ENCODE measurements at regions not wholly inside any gene's neighbourhood (a gene's known extent, or its start where the extent isn't known, plus 50 kb on each side); places are given as distances from the start of the nearest gene placed in this dataset.

DNA sequence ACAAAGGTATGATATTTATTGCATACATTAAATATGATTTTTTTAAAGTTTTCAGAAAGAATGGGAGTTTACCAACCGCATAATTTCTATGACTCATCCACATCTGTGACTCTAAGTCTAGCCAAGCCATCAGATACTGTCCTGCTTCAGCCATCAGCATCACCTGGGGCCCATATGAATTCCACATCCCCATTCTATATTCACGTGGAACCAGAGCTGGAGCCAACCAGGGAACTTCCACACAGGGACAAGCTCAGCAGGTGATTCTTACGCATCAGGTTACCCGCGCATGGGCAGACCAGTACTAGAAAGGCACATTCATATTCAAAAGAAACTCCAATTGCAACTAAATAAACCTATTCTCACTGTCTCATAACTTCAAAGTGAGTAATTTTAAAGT is 817.7 kb upstream of the IGFBP3 start:
- ChIA-PET CTCF (no interaction called here), POLR2A (no interaction called here)
- DNase-seq (ENCODE audit: extremely low spot score), result no peak
- TF ChIP-seq FOXA1 (IDR thresholded peaks at IDR 0.05) (no peak), CTBP1 (IDR thresholded peaks at IDR 0.05; ENCODE audit: borderline replicate concordance) (no peak), SUZ12 (IDR thresholded peaks at IDR 0.05) (no peak)

DNA sequence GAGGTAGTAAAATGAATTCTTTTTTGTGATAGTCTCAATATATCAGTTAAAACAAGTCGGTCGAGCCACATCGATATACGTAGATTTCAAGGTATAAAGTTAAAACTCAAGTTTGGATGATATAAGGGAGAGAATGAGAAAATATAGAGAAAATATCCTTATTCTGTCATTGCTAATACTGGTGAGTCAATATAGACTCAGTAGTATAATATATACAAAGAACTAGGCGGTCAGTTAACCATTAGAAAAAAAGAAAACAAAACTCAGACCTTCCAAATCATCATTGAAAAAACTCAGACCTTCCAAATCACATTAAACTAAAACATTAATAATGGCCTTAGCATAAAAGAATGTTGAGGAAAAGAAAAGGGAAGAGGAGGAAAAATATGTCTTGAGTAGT is 817.1 kb upstream of the IGFBP3 start:
- TF ChIP-seq ARNT (IDR thresholded peaks at IDR 0.05), result no peak
- no peak for TF ChIP-seq NFRKB (IDR thresholded peaks at IDR 0.05)
- TF ChIP-seq SUZ12 (IDR thresholded peaks at IDR 0.05), result no peak
- TF ChIP-seq, protein P1, sequence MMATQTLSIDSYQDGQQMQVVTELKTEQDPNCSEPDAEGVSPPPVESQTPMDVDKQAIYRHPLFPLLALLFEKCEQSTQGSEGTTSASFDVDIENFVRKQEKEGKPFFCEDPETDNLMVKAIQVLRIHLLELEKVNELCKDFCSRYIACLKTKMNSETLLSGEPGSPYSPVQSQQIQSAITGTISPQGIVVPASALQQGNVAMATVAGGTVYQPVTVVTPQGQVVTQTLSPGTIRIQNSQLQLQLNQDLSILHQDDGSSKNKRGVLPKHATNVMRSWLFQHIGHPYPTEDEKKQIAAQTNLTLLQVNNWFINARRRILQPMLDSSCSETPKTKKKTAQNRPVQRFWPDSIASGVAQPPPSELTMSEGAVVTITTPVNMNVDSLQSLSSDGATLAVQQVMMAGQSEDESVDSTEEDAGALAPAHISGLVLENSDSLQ (IDR thresholded peaks at IDR 0.05), result no peak
- no peak for TF ChIP-seq FOXA1 (IDR thresholded peaks at IDR 0.05)
- no peak for TF ChIP-seq CTBP1 (IDR thresholded peaks at IDR 0.05; ENCODE audit: borderline replicate concordance)
- TF ChIP-seq ZNF384 (IDR thresholded peaks at IDR 0.05), result no peak
- no peak for TF ChIP-seq LEF1 (IDR thresholded peaks at IDR 0.05; ENCODE audit: borderline replicate concordance)
- no peak for TF ChIP-seq FOXM1 (IDR thresholded peaks at IDR 0.05; ENCODE audit: borderline replicate concordance)
- no peak for TF ChIP-seq L3MBTL2 (conservative IDR thresholded peaks at IDR 0.05)
- TF ChIP-seq BHLHE40 (IDR thresholded peaks at IDR 0.05; ENCODE audit: borderline replicate concordance), result no peak
- TF ChIP-seq SP1 (IDR thresholded peaks at IDR 0.05), result no peak
- no peak for TF ChIP-seq ELF4 (IDR thresholded peaks at IDR 0.05)
- TF ChIP-seq HDGF (IDR thresholded peaks at IDR 0.05; ENCODE audit: borderline replicate concordance), result no peak
- no peak for TF ChIP-seq FOXK2 (IDR thresholded peaks at IDR 0.05)
- TF ChIP-seq TARDBP (IDR thresholded peaks at IDR 0.05), result no peak
- POLR2A ChIA-PET, result no interaction called here
- no peak for DNase-seq (ENCODE audit: extremely low spot score)
- CTCF ChIA-PET, result no interaction called here

DNA sequence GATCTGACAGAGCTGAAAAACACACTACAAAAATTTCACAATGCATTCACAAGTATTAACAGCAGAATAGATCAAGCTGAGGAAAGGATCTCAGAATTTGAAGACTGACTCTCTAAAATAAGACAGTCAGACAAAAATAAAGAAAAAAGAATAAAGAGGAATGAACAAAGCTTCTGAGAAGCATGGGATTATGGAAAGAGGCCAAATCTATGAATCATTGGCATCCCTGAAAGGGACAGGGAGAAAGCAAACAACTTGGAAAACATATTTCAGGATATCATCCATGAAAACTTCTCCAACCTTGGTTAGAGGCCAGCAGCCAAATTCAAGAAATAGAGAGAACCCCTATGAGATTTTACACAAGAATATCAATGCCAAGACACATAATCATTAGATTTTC is 804.8 kb upstream of the IGFBP3 start:
- DNase-seq (ENCODE audit: extremely low spot score), result no peak
- no peak for TF ChIP-seq ZNF384 (IDR thresholded peaks at IDR 0.05)
- no peak for TF ChIP-seq BHLHE40 (IDR thresholded peaks at IDR 0.05; ENCODE audit: borderline replicate concordance)
- TF ChIP-seq SUZ12 (IDR thresholded peaks at IDR 0.05), result no peak
- no peak for TF ChIP-seq HDGF (IDR thresholded peaks at IDR 0.05; ENCODE audit: borderline replicate concordance)
- TF ChIP-seq FOXK2 (IDR thresholded peaks at IDR 0.05), result no peak
- no peak for TF ChIP-seq CTBP1 (IDR thresholded peaks at IDR 0.05; ENCODE audit: borderline replicate concordance)
- no peak for TF ChIP-seq FOXA1 (IDR thresholded peaks at IDR 0.05)
- no peak for TF ChIP-seq TARDBP (IDR thresholded peaks at IDR 0.05)
- TF ChIP-seq ARNT (IDR thresholded peaks at IDR 0.05), result no peak
- TF ChIP-seq FOXM1 (IDR thresholded peaks at IDR 0.05; ENCODE audit: borderline replicate concordance), result no peak
- no peak for TF ChIP-seq NFRKB (IDR thresholded peaks at IDR 0.05)
- no peak for TF ChIP-seq SP1 (IDR thresholded peaks at IDR 0.05)
- TF ChIP-seq ELF4 (IDR thresholded peaks at IDR 0.05), result no peak
- no peak for TF ChIP-seq L3MBTL2 (conservative IDR thresholded peaks at IDR 0.05)
- TF ChIP-seq LEF1 (IDR thresholded peaks at IDR 0.05; ENCODE audit: borderline replicate concordance), result no peak
- TF ChIP-seq, protein P1 (IDR thresholded peaks at IDR 0.05), result no peak
- CTCF ChIA-PET, result no interaction called here
- POLR2A ChIA-PET, result no interaction called here

- TF ChIP-seq ARNT (IDR thresholded peaks at IDR 0.05), result no peak
- TF ChIP-seq HDGF (IDR thresholded peaks at IDR 0.05; ENCODE audit: borderline replicate concordance), result no peak
- TF ChIP-seq SUZ12 (IDR thresholded peaks at IDR 0.05), result no peak
- TF ChIP-seq L3MBTL2 (conservative IDR thresholded peaks at IDR 0.05), result no peak
- TF ChIP-seq TARDBP (IDR thresholded peaks at IDR 0.05), result no peak
- no peak for TF ChIP-seq FOXA1 (IDR thresholded peaks at IDR 0.05)
- no peak for TF ChIP-seq ELF4 (IDR thresholded peaks at IDR 0.05)
- no peak for TF ChIP-seq CTBP1 (IDR thresholded peaks at IDR 0.05; ENCODE audit: borderline replicate concordance)
- no peak for TF ChIP-seq SP1 (IDR thresholded peaks at IDR 0.05)
- no peak for TF ChIP-seq LEF1 (IDR thresholded peaks at IDR 0.05; ENCODE audit: borderline replicate concordance)
- TF ChIP-seq, protein P1 (IDR thresholded peaks at IDR 0.05), result no peak
- TF ChIP-seq ZNF384 (IDR thresholded peaks at IDR 0.05), result no peak
- no peak for TF ChIP-seq FOXK2 (IDR thresholded peaks at IDR 0.05)
- no peak for TF ChIP-seq BHLHE40 (IDR thresholded peaks at IDR 0.05; ENCODE audit: borderline replicate concordance)
- no peak for TF ChIP-seq NFRKB (IDR thresholded peaks at IDR 0.05)
- TF ChIP-seq FOXM1 (IDR thresholded peaks at IDR 0.05; ENCODE audit: borderline replicate concordance), result no peak
- ChIA-PET POLR2A (no interaction called here), CTCF (no interaction called here)
- no peak for DNase-seq (ENCODE audit: extremely low spot score)
Observed at GRCh38 chr7:46725136-46725535, 804.1 kb upstream of the IGFBP3 start.

GRCh38 chr7:46723742-46724141 is 802.7 kb upstream of the IGFBP3 start:
- CTCF ChIA-PET, result no interaction called here
- TF ChIP-seq HDGF (IDR thresholded peaks at IDR 0.05; ENCODE audit: borderline replicate concordance), result no peak
- TF ChIP-seq ARNT (IDR thresholded peaks at IDR 0.05), result no peak
- DNase-seq (ENCODE audit: extremely low spot score), result no peak
- POLR2A ChIA-PET, result no interaction called here

DNA sequence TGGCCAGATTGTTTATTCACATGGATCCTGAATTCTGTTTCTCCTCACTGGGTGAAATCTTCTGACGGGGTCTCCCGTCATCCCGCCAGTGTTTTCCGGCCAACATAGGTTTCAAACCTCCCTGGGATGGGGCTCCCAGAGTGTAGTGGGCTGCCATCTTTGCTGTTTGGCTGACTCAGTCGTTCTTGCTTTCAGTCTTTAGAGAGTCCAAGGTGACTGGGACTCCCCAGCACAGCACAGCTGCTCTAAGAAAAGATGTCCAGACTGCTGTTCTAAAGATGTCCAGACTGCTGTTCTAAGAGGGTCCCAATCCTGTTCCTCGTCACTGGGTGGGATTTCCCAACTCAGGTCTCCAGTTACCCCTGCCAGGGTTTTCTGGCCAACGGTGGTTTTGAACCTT is 801.9 kb upstream of the IGFBP3 start:
- no peak for DNase-seq (ENCODE audit: extremely low spot score)
- ChIA-PET POLR2A (no interaction called here), CTCF (no interaction called here)
- TF ChIP-seq FOXM1 (IDR thresholded peaks at IDR 0.05; ENCODE audit: borderline replicate concordance) (no peak), BHLHE40 (IDR thresholded peaks at IDR 0.05; ENCODE audit: borderline replicate concordance) (no peak), ARNT (IDR thresholded peaks at IDR 0.05) (no peak), SP1 (IDR thresholded peaks at IDR 0.05) (no peak), FOXK2 (IDR thresholded peaks at IDR 0.05) (no peak), TARDBP (IDR thresholded peaks at IDR 0.05) (no peak), HDGF (IDR thresholded peaks at IDR 0.05; ENCODE audit: borderline replicate concordance) (no peak), FOXA1 (IDR thresholded peaks at IDR 0.05) (no peak), CTBP1 (IDR thresholded peaks at IDR 0.05; ENCODE audit: borderline replicate concordance) (no peak), NFRKB (IDR thresholded peaks at IDR 0.05) (no peak), SUZ12 (IDR thresholded peaks at IDR 0.05) (no peak), ZNF384 (IDR thresholded peaks at IDR 0.05) (no peak), L3MBTL2 (conservative IDR thresholded peaks at IDR 0.05) (no peak), LEF1 (IDR thresholded peaks at IDR 0.05; ENCODE audit: borderline replicate concordance) (no peak)
- TF ChIP-seq, protein P1 (IDR thresholded peaks at IDR 0.05), result no peak

Measured in HEK293T (cell line).